Ovary (tissue), 7 donors: ENCODE measurements at regions not wholly inside any gene's neighbourhood (a gene's known extent, or its start where the extent isn't known, plus 50 kb on each side); places are given as distances from the start of the nearest gene placed in this dataset.

ENCODE experiments used
- DNase-seq, 5 donors: peaks; one replicate each; pipeline ENCODE4 v3.0.0-alpha.2; 2019 to 2020
- H3K27ac ChIP-seq, 2 donors: fragments of 200-600 bp; one replicate each; pipeline versions ENCODE4 v1.5.1 to v1.8.0; 2019 to 2022
- H3K27me3 ChIP-seq: fragments of 200-600 bp; one replicate; pipeline ENCODE4 v1.8.0; 2022
- H3K36me3 ChIP-seq: fragments of 200-600 bp; sonication (generic); one replicate; pipeline ENCODE4 v1.5.1; 2019
- H3K4me1 ChIP-seq: one replicate; pipeline ENCODE4 v1.8.1; 2013; ENCODE audit warnings: mild to moderate bottlenecking, moderate library complexity; ENCODE audit not compliant: insufficient read depth
- H3K4me3 ChIP-seq: fragments of 200-600 bp; sonication (generic); one replicate; pipeline ENCODE4 v1.5.1; 2017
- H3K9me3 ChIP-seq, 2 donors: fragments of 200-600 bp in 1 of 2; sonication (generic) in 1 of 2; one replicate each; pipeline versions ENCODE4 v1.5.1 to v1.8.1; 2013 to 2019; ENCODE audit warnings: mild to moderate bottlenecking in 1 of 2, moderate library complexity in 1 of 2
- CTCF ChIP-seq, 3 donors: fragments of 450-650 bp in 2 of 3; fragments of 200-600 bp in 1 of 3; IDR thresholded peaks; one replicate each; pipeline versions ENCODE4 v1.5.1 to v1.8.0; 2016 to 2022; ENCODE audit warnings: antibody characterized with exemption in 3 of 3, mild to moderate bottlenecking in 1 of 3
- EP300 ChIP-seq: sonication (generic); formaldehyde crosslinking; IDR thresholded peaks from one replicate; pipeline ENCODE4 v1.6.1; 2017; ENCODE audit warnings: antibody characterized with exemption
- POLR2A ChIP-seq: fragments of 450-650 bp; IDR thresholded peaks from one replicate; pipeline ENCODE4 v1.6.1; 2017; ENCODE audit warnings: antibody characterized with exemption, mild to moderate bottlenecking, moderate library complexity
- WGBS, 3 donors: extraction: QIAGEN DNeasy Blood & Tissue Kit in 1 of 3; methylation state at CpG; one replicate each; pipeline versions ENCODE4 v1.1.5 to v1.1.7; 2013 to 2017; 5-methylcytosine and 5-hydroxymethylcytosine counted together
- intact Hi-C, 4 donors: fragments of 100-400 bp; cut with DNase I; formaldehyde crosslinking; loops; one replicate each; pipeline versions ENCODE4 v1.11.0 to v1.15.1; 2022 to 2023
- donor health status: DM: no; HTN: no; CAD: no; lungs with moderate emphysema.
- donor health status: DM: no; HTN: no; CAD: no.
- donor health status: Bipolar disorder and iron deficiency.
- donor health status: DM: no; HTN: no; CAD: no.
- donor health status: DM: yes; HTN: yes; CAD: no.

DNA sequence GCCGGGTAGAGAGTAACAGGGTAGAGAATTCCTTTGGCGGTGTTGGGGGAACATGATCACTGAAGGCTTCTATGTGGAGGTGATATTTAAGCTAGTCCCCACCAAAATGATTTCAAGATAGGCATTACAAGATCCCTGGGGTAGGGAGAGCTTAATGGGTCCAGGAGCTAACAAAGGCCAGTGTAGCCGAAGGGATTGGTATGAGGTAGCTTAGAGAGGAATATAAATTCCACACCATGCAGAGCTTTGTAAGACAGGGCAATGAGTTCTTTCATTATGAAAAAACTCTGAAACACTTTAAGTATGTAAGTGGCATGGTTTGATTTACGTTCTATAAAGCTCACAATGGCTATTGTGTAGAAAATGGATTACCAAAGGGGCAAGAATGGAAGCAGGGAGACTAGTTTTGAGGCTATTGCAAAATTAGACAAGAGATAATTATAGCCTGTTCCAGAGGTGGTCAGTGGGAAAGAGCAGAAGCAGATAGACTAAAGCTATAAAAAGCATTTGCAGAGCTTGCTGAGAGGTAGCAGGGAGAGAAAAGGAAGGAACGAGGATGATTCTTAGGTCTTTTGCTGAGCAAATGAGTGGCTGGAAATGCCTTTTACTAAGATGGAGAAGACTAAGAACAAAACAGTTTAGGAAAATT, 119.7 kb upstream of the SLC25A13 start:
- no peak overlapping the region for H3K4me3 ChIP-seq
- H3K27me3 ChIP-seq = no peaks in the 10 kb centered on the region
- H3K36me3 ChIP-seq = no peaks in the 10 kb centered on the region
- H3K4me1 ChIP-seq = no peaks in the 10 kb centered on the region
- TF ChIP-seq POLR2A (no peak), EP300 (no peak), CTCF (IDR thresholded peaks at IDR 0.05) (no peak)
- no peak for DNase-seq
- H3K27ac ChIP-seq = no peak overlapping the region
- 92 to 95% (median 92%) methylated on average over 5 of the region's 5 CpGs for WGBS, 3 donors
- no peaks in the 10 kb centered on the region for H3K9me3 ChIP-seq
- intact Hi-C loops = no loop called here

- DNase-seq = no peak
- Histone ChIP-seq H3K27ac (no peak overlapping the region), H3K4me3 (no peak overlapping the region), H3K4me1 (no peaks in the 10 kb centered on the region), H3K9me3 (no peaks in the 10 kb centered on the region), H3K36me3 (no peaks in the 10 kb centered on the region), H3K27me3 (no peaks in the 10 kb centered on the region)
- intact Hi-C loops = no loop called here
- no peak for TF ChIP-seq POLR2A
- no peak for TF ChIP-seq CTCF (IDR thresholded peaks at IDR 0.05)
- TF ChIP-seq EP300 = no peak
- 92 to 95% (median 92%) methylated on average over 4 of the region's 4 CpGs for WGBS, 3 donors
These were observed 118.4 kb upstream of the SLC25A13 start for GRCh38 chr7:96440328-96440727.

DNA sequence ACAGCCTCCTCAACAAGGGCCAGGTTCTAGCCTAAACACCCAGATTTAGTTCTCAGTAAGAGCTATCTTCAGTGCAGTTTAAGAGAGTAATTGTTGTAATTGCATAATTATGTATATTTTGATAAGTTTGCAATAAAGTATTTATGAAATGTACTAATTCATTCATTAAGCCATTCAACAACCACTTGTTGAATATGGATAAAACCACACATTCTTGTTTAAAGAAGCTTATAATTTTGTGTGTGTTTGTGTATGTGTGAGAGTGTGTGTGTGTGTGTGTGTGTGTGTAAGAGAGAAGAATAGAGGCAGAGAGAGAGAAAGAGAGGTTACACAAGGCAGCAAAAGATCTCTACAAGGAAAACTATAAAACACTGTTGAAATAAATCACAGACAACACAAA, 115.0 kb upstream of the SLC25A13 start:
- no peak for DNase-seq
- Histone ChIP-seq H3K27me3 (no peaks in the 10 kb centered on the region), H3K27ac (no peak overlapping the region), H3K4me1 (no peaks in the 10 kb centered on the region), H3K4me3 (no peak overlapping the region), H3K9me3 (no peaks in the 10 kb centered on the region), H3K36me3 (no peaks in the 10 kb centered on the region)
- TF ChIP-seq POLR2A (no peak), EP300 (no peak), CTCF (IDR thresholded peaks at IDR 0.05) (no peak)
- intact Hi-C loops = no loop called here

DNA sequence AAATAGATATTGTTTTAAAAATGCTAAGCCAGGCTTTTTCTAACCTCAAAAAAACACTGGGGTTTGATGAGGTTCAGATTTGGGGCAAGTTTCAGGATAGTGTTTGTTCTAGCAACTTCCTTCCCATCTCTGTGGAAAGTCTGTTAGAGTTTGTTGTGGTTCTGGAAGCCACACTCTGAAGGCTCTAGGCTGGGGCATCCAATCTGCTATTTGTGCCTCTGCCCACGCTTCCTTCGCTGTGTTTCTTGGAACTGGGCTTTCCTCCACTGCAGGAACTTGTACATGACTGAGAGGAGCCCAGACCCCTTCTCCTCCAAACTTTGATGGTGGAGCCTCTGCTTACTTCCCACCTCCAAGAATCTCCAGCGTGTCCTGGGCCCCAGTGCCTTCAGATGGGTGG, 108.5 kb upstream of the SLC25A13 start:
- TF ChIP-seq CTCF (IDR thresholded peaks at IDR 0.05) = no peak
- TF ChIP-seq POLR2A = no peak
- no peak for TF ChIP-seq EP300
- Histone ChIP-seq H3K9me3 (no peaks in the 10 kb centered on the region), H3K27ac (no peak overlapping the region), H3K4me1 (no peaks in the 10 kb centered on the region), H3K36me3 (no peaks in the 10 kb centered on the region), H3K27me3 (no peaks in the 10 kb centered on the region), H3K4me3 (no peak overlapping the region)
- WGBS, 3 donors = 84 to 96% (median 90%) methylated on average over 3 of the region's 3 CpGs
- intact Hi-C loops = no loop called here
- no peak for DNase-seq
